B cell (primary cell): ENCODE measurements at regions not wholly inside any gene's neighbourhood (a gene's known extent, or its start where the extent isn't known, plus 50 kb on each side); places are given as distances from the start of the nearest gene placed in this dataset.

Experiments used
- ATAC-seq: fragments of 200-7000 bp; cut with Tn5 transposase; one replicate; pipeline ENCODE4 v1.10.0; 2021; ENCODE audit warnings: low read depth, mild to moderate bottlenecking, moderate number of reproducible peaks, moderate library complexity
- CTCF ChIA-PET: fragments of 350-600 bp; sonication (Branson Sonifier 250); formaldehyde crosslinking; loops from one replicate; lab custom pipeline; 2021; ENCODE audit warnings: antibody characterized with exemption, inconsistent platforms; lab: Charles Lee
- POLR2A ChIA-PET: fragments of 350-600 bp; sonication (Branson Sonifier 250); formaldehyde crosslinking; loops from one replicate; lab custom pipeline; 2021; ENCODE audit warnings: antibody characterized with exemption; lab: Charles Lee
- DNase-seq: peaks from one replicate; pipeline ENCODE4 v3.0.0; 2013
- H2AFZ ChIP-seq: 2 replicates; pipeline ENCODE4 v1.6.1; 2012; ENCODE audit warnings: mild to moderate bottlenecking, low read depth, low read length; ENCODE audit not compliant: insufficient read depth, poor library complexity, severe bottlenecking
- H3K27ac ChIP-seq, 2 donors: 1 replicate in 1 of 2; 2 replicates in 1 of 2; pipeline ENCODE4 v1.5.1; 2012 to 2013; ENCODE audit warnings: low read length in 2 of 2, mild to moderate bottlenecking in 2 of 2, moderate library complexity in 1 of 2
- H3K27me3 ChIP-seq, 4 experiments: fragments of 200-600 bp in 1 of 4; sonication (generic) in 1 of 4; replicated peaks in 1 of 4; 1 replicate in 2 of 4; 2 replicates in 2 of 4; pipeline versions ENCODE4 v1.6.1 to v1.7.0; 2013 to 2016; ENCODE audit warnings: low read length in 3 of 4, mild to moderate bottlenecking in 2 of 4, mixed read lengths in 1 of 4, moderate library complexity in 1 of 4; ENCODE audit not compliant: insufficient read depth in 4 of 4, control insufficient read depth in 3 of 4; ENCODE audit errors: control extremely low read depth in 1 of 4
- H3K36me3 ChIP-seq, 2 experiments: replicated peaks in 1 of 2; 1 replicate in 1 of 2; 2 replicates in 1 of 2; pipeline versions ENCODE4 v1.6.1 to v1.7.1; 2013; ENCODE audit warnings: low read length in 1 of 2; ENCODE audit not compliant: insufficient read depth in 2 of 2, control insufficient read depth in 1 of 2; ENCODE audit errors: control extremely low read depth in 1 of 2, extremely low read depth in 1 of 2
- H3K4me1 ChIP-seq, 2 donors: fragments of 200-600 bp in 1 of 2; sonication (generic) in 1 of 2; 1 replicate in 1 of 2; 2 replicates in 1 of 2; pipeline versions ENCODE4 v1.5.1 to v1.6.1; 2013 to 2017; ENCODE audit warnings: low read length in 2 of 2; ENCODE audit not compliant: control insufficient read depth in 2 of 2, insufficient read depth in 2 of 2
- H3K4me2 ChIP-seq: replicated peaks from 2 replicates; pipeline ENCODE3; 2012; ENCODE audit warnings: mild to moderate bottlenecking, low read depth, low read length; ENCODE audit not compliant: poor library complexity, severe bottlenecking
- H3K4me3 ChIP-seq, 5 experiments: fragments of 200-600 bp in 1 of 5; sonication (generic) in 1 of 5; 1 replicate in 3 of 5; 2 replicates in 2 of 5; pipeline versions ENCODE4 v1.5.1 to v1.7.0; 2011 to 2016; ENCODE audit warnings: low read length in 4 of 5, mild to moderate bottlenecking in 4 of 5, low read depth in 2 of 5, control low read depth in 1 of 5, moderate library complexity in 1 of 5; ENCODE audit not compliant: insufficient read depth in 1 of 5; ENCODE audit errors: control extremely low read depth in 1 of 5, extremely low read depth in 1 of 5
- H3K79me2 ChIP-seq: fragments of 200-600 bp; sonication (generic); one replicate; pipeline ENCODE4 v1.6.0; 2016; ENCODE audit warnings: low read length; ENCODE audit not compliant: control insufficient read depth, insufficient read depth
- H3K9ac ChIP-seq: fragments of 200-600 bp; sonication (generic); 2 replicates; pipeline ENCODE4 v1.6.1; 2017; ENCODE audit warnings: mild to moderate bottlenecking, low read length, moderate library complexity
- H3K9me3 ChIP-seq, 3 donors: one replicate each; pipeline versions ENCODE4 v1.6.1 to v1.7.1; 2013; ENCODE audit warnings: low read length in 2 of 3; ENCODE audit not compliant: control insufficient read depth in 2 of 3, insufficient read depth in 1 of 3; ENCODE audit errors: control extremely low read depth in 1 of 3
- H4K20me1 ChIP-seq: 2 replicates; pipeline ENCODE4 v1.6.0; 2012; ENCODE audit warnings: mild to moderate bottlenecking, low read length; ENCODE audit not compliant: insufficient read depth, control insufficient read depth, poor library complexity, severe bottlenecking
- H3K27ac Mint-ChIP-seq: one replicate; pipeline ENCODE4 v1.8.0; 2021; ENCODE audit warnings: mixed read lengths
- H3K27me3 Mint-ChIP-seq: one replicate; pipeline ENCODE4 v1.8.0; 2021; ENCODE audit warnings: mixed read lengths
- H3K4me1 Mint-ChIP-seq: one replicate; pipeline ENCODE4 v1.8.0; 2021; ENCODE audit warnings: mixed read lengths
- H3K4me3 Mint-ChIP-seq: one replicate; pipeline ENCODE4 v1.8.0; 2021; ENCODE audit warnings: mixed read lengths
- H3K9me3 Mint-ChIP-seq: one replicate; pipeline ENCODE4 v1.8.0; 2022; ENCODE audit warnings: mixed read lengths; ENCODE audit not compliant: insufficient read depth
- EZH2 ChIP-seq: IDR thresholded peaks from 2 replicates; pipeline ENCODE4 v1.6.1; 2012; ENCODE audit warnings: borderline replicate concordance, low read depth, mild to moderate bottlenecking, moderate library complexity, low read length; ENCODE audit not compliant: insufficient read depth, poor library complexity, severe bottlenecking
- WGBS: methylation state at CpG from one replicate; pipeline ENCODE4 v1.1.5; 2013; ENCODE audit warnings: missing lambda C conversion rate; ENCODE audit not compliant: insufficient coverage; 5-methylcytosine and 5-hydroxymethylcytosine counted together
- intact Hi-C: fragments of 100-400 bp; cut with micrococcal nuclease; formaldehyde crosslinking; loops from one replicate; pipeline ENCODE4 v1.10.0; 2022
- TF ChIP-seq, protein P1 (sequence below): fragments of 200-600 bp; IDR thresholded peaks from one replicate; pipeline ENCODE4 v1.8.0; 2022; ENCODE audit warnings: antibody characterized with exemption, mild to moderate bottlenecking

DNA sequence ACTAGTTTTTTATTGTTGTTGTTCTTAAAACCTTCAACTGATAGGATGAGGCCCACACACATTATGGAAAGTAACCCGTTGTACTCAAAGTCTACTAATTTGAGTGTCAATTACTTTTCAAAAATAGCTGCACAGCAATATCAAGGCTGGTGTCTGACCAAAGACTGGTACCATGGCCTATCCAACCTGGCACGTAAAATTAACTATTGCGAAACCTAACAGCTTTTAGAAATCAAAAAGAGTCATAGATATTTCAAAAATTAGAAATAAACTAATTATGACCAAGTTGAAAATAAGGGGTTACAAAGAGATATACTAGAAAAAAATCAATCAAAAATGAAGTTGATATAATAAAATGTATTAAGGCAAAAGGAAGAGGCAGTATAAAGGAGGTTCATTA is 501.5 kb upstream of the SLC8A1 start:
- ChIA-PET CTCF (no interaction called here), POLR2A (no interaction called here)
- Histone ChIP-seq H3K79me2 (no peaks in the 10 kb centered on the region), H3K9ac (no peak overlapping the region), H3K4me1 (no peaks in the 10 kb centered on the region), H3K27ac (no peak overlapping the region), H3K4me2 (no peak overlapping the region), H3K27me3 (no peaks in the 10 kb centered on the region), H3K9me3 (peaks cover 1 to 7% (median 2%) of the 10 kb centered on the region in 3 donors), H3K36me3 (no peaks in the 10 kb centered on the region), H3K4me3 (no peak overlapping the region), H4K20me1 (no peaks in the 10 kb centered on the region), H2AFZ (no peak overlapping the region)
- Mint-ChIP-seq H3K27ac (no peak overlapping the region), H3K27me3 (no peaks in the 10 kb centered on the region), H3K9me3 (peaks cover 2% of the 10 kb centered on the region), H3K4me3 (no peak overlapping the region), H3K4me1 (peaks cover 2% of the 10 kb centered on the region)
- intact Hi-C loops, result no loop called here
- ATAC-seq, result no peak
- 80% methylated on average over 1 of the region's 3 CpGs for WGBS
- DNase-seq, result no peak
- TF ChIP-seq, protein P1, sequence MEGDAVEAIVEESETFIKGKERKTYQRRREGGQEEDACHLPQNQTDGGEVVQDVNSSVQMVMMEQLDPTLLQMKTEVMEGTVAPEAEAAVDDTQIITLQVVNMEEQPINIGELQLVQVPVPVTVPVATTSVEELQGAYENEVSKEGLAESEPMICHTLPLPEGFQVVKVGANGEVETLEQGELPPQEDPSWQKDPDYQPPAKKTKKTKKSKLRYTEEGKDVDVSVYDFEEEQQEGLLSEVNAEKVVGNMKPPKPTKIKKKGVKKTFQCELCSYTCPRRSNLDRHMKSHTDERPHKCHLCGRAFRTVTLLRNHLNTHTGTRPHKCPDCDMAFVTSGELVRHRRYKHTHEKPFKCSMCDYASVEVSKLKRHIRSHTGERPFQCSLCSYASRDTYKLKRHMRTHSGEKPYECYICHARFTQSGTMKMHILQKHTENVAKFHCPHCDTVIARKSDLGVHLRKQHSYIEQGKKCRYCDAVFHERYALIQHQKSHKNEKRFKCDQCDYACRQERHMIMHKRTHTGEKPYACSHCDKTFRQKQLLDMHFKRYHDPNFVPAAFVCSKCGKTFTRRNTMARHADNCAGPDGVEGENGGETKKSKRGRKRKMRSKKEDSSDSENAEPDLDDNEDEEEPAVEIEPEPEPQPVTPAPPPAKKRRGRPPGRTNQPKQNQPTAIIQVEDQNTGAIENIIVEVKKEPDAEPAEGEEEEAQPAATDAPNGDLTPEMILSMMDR, result no peak
- no peak for TF ChIP-seq EZH2

DNA sequence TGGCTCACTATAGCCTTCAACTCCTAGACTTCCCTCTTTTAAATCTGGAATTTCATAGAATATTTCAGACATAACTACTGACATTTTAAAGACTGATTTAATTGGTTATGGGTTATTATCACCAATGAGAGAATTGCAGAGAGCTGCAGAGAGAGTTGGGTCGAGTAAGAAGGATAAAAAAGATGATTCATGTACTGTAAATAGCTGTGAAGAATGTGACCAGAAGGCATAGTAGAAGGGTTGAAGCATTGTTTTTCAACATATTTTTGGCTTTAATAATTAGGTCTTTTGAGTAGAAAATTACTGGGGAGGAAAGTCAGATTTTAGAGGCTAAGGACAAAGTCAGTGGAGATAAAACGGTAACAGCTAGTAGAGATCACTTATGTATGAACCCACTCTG is 503.2 kb upstream of the SLC8A1 start:
- no peak overlapping the region for H2AFZ ChIP-seq
- ChIA-PET CTCF (no interaction called here), POLR2A (no interaction called here)
- no peaks in the 10 kb centered on the region for H3K4me1 ChIP-seq
- H3K4me2 ChIP-seq, result no peak overlapping the region
- WGBS, result 82% methylated on average over 2 of the region's 2 CpGs
- H3K4me3 ChIP-seq, result no peak overlapping the region
- peaks cover 2% of the 10 kb centered on the region for H3K4me1 Mint-ChIP-seq
- TF ChIP-seq EZH2, result no peak
- H3K9me3 Mint-ChIP-seq, result peaks cover 2% of the 10 kb centered on the region
- intact Hi-C loops, result no loop called here
- no peak overlapping the region for H3K4me3 Mint-ChIP-seq
- no peaks in the 10 kb centered on the region for H3K36me3 ChIP-seq
- H3K79me2 ChIP-seq, result no peaks in the 10 kb centered on the region
- no peaks in the 10 kb centered on the region for H3K27me3 Mint-ChIP-seq
- no peak for ATAC-seq
- H4K20me1 ChIP-seq, result no peaks in the 10 kb centered on the region
- DNase-seq, result no peak
- H3K9me3 ChIP-seq, result peaks cover 1 to 7% (median 2%) of the 10 kb centered on the region in 3 donors
- no peaks in the 10 kb centered on the region for H3K27me3 ChIP-seq
- no peak overlapping the region for H3K9ac ChIP-seq
- H3K27ac ChIP-seq, result no peak overlapping the region
- H3K27ac Mint-ChIP-seq, result no peak overlapping the region
